ENCODE measurements at regions not wholly inside any gene's neighbourhood (a gene's known extent, or its start where the extent isn't known, plus 50 kb on each side); places are given as distances from the start of the nearest gene placed in this dataset.
A peak's percentile ranks its signal among the peaks of the same experiment; 100 is the strongest.

GRCh38 chr5:155998257-155998656, 328.7 kb upstream of the SGCD start:
- Histone ChIP-seq H4K5ac (ENCODE audit: low read depth, low read length) (no peak overlapping the region), H4K91ac (ENCODE audit: insufficient read depth, low read depth, low read length) (no peak overlapping the region), H3K4ac (ENCODE audit: low read depth, low read length) (no peak overlapping the region), H2AK5ac (ENCODE audit: low read depth, low read length) (no peak overlapping the region), H3K27me3 (ENCODE audit: control insufficient read depth, insufficient read depth, low read length) (no peaks in the 10 kb centered on the region), H3K9me1 (ENCODE audit: insufficient read depth, low read length) (no peaks in the 10 kb centered on the region), H3K9me3 (ENCODE audit: control insufficient read depth, insufficient read depth, low read length) (no peaks in the 10 kb centered on the region), H2BK5ac (ENCODE audit: low read depth, low read length, poor library complexity, severe bottlenecking) (no peak overlapping the region), H3K27ac (ENCODE audit: insufficient read depth, low read length) (no peak overlapping the region), H3K18ac (ENCODE audit: low read depth, low read length) (no peak overlapping the region), H2BK15ac (ENCODE audit: low read depth, low read length) (no peak overlapping the region), H3K36me3 (ENCODE audit: control insufficient read depth, insufficient read depth, low read length) (no peaks in the 10 kb centered on the region), H3K4me1 (ENCODE audit: control insufficient read depth, insufficient read depth, low read length) (no peaks in the 10 kb centered on the region), H3K9ac (ENCODE audit: low read depth, low read length) (no peak overlapping the region), H3K79me1 (ENCODE audit: low read depth in 1 of 2, low read length in 2 of 2) (no peaks in the 10 kb centered on the region), H3K4me3 (ENCODE audit: insufficient read depth, low read depth, low read length) (no peak overlapping the region), H2AFZ (replicated peaks; ENCODE audit: low read length, poor library complexity) (no peak overlapping the region), H3K4me2 (ENCODE audit: low read depth, low read length) (no peak overlapping the region), H4K8ac (ENCODE audit: low read depth in 2 of 2, low read length in 2 of 2) (no peak overlapping the region), H2AK9ac (replicated peaks; ENCODE audit: low read depth, low read length, poor library complexity) (no peak overlapping the region), H3K14ac (replicated peaks; ENCODE audit: low read depth, low read length) (no peak overlapping the region), H2BK20ac (ENCODE audit: low read depth, low read length) (no peak overlapping the region), H3K56ac (ENCODE audit: extremely low read depth, insufficient read depth, low read length) (no peak overlapping the region), H2BK120ac (ENCODE audit: low read depth, low read length) (no peak overlapping the region), H3K23ac (ENCODE audit: low read depth, low read length) (no peak overlapping the region), H4K20me1 (ENCODE audit: insufficient read depth, low read length) (no peaks in the 10 kb centered on the region)
- CTCF ChIA-PET = no interaction called here
- intact Hi-C loops (cut with micrococcal nuclease) = no loop called here
- dilution Hi-C loops (cut with HindIII; ENCODE audit: low sequenced_read_pairs, unreplicated experiment) = no loop called here
- POLR2A ChIA-PET (ENCODE audit: unreplicated experiment) = no interaction called here
- no peak for ATAC-seq (ENCODE audit: low read depth)
- in situ Hi-C loops (cut with MboI; ENCODE audit: low sequenced_read_pairs) = no loop called here
- no TSS peak for BruUV-seq (replicated peaks)
- DNase-seq = no peak
- TF ChIP-seq MAZ (IDR thresholded peaks at IDR 0.05; ENCODE audit: borderline replicate concordance, low read depth, low read length) (no peak), BHLHE40 (IDR thresholded peaks at IDR 0.05; ENCODE audit: low read depth, low read length) (no peak), MAFK (IDR thresholded peaks at IDR 0.05; ENCODE audit: low read depth, low read length) (peak; percentile 97)
- no CpG with 5 or more reads among the region's 2 CpGs for WGBS, 2 experiments (ENCODE audit: extremely low coverage in 2 of 2, insufficient read length in 1 of 2)
